ENCODE measurements at regions not wholly inside any gene's neighbourhood (a gene's known extent, or its start where the extent isn't known, plus 50 kb on each side); places are given as distances from the start of the nearest gene placed in this dataset.

DNA sequence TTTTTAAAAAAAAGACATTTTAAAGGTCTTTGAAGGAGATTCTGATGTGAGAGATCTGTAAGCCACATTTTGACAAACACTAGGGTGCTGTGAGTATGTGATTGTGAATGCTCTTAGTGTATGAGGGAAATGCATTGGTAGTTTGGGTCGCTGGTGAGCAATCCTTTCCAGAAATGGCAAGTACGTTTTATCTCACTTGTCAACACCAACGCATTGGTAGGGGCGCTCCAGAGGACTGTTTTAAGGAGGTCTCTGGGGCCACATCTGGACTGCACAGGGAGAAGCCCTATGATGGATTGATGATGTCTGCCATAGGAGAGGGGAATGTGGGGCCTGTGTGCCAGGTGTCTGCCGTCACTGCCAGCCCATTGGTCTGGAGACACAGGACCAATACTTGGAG, 522.6 kb downstream of the BNC2 start:
- no peak for TF ChIP-seq POLR2A (IDR thresholded peaks at IDR 0.05; ENCODE audit: low read length)
- no peak for TF ChIP-seq GATA1 (IDR thresholded peaks at IDR 0.05; ENCODE audit: low read depth, low read length)
